IMR-90 (cell line): ENCODE measurements at regions not wholly inside any gene's neighbourhood (a gene's known extent, or its start where the extent isn't known, plus 50 kb on each side); places are given as distances from the start of the nearest gene placed in this dataset.

Experiments
- CEBPB ChIP-seq: IDR thresholded peaks from 2 replicates; pipeline ENCODE4 v1.6.1; 2012; ENCODE audit warnings: low read depth, low read length, improper control_type of control experiment
- CHD1 ChIP-seq: IDR thresholded peaks from 2 replicates; pipeline ENCODE4 v1.6.1; 2012; ENCODE audit warnings: low read depth, low read length, improper control_type of control experiment
- MAZ ChIP-seq: IDR thresholded peaks from 2 replicates; pipeline ENCODE4 v1.6.1; 2012; ENCODE audit warnings: low read depth, mild to moderate bottlenecking, low read length, improper control_type of control experiment, moderate library complexity, borderline replicate concordance
- MXI1 ChIP-seq: IDR thresholded peaks from 2 replicates; pipeline ENCODE4 v1.6.1; 2012; ENCODE audit warnings: low read depth, mild to moderate bottlenecking, low read length, moderate library complexity, borderline replicate concordance
- POLR2A ChIP-seq: IDR thresholded peaks from 2 replicates; pipeline ENCODE4 v1.6.1; 2012; ENCODE audit warnings: mild to moderate bottlenecking, low read depth, low read length
- RAD21 ChIP-seq: IDR thresholded peaks from 2 replicates; pipeline ENCODE4 v1.6.1; 2012; ENCODE audit warnings: low read length, improper control_type of control experiment
- RCOR1 ChIP-seq: IDR thresholded peaks from 2 replicates; pipeline ENCODE4 v1.6.1; 2012; ENCODE audit warnings: mild to moderate bottlenecking, low read length, improper control_type of control experiment; ENCODE audit not compliant: insufficient replicate concordance
- TF ChIP-seq, protein P1 (sequence below): conservative IDR thresholded peaks from 2 replicates; pipeline ENCODE4 v1.5.1; 2012; ENCODE audit warnings: mild to moderate bottlenecking, low read depth, low read length, improper control_type of control experiment
- TF ChIP-seq, protein P2 (sequence below): fragments of 150-350 bp; IDR thresholded peaks from 2 replicates; pipeline ENCODE4 v1.6.1; 2016; ENCODE audit warnings: low read depth, mild to moderate bottlenecking, low read length, moderate library complexity, borderline replicate concordance

DNA sequence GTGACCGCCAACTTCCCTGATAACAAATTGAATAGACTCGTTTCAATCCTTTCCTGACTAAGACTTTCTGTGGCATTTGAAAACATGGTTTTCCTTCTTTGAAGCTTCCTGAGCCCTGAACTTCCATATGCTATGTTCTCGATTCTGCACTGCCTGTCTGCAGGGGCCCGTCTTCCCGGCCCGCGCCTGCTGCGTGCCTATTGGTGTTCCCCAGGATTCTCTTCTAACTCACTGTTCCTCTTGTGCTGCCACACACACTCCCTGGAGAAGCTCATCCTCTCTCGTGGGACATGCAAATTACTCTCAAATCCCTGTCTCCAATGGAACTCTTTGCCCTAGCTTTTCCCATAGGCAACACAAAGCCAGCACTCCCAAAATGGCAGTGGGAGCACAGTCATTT is 262.9 kb upstream of the GATB start:
- TF ChIP-seq CHD1 (no peak), CEBPB (no peak), POLR2A (no peak), RAD21 (no peak), MXI1 (no peak), MAZ (no peak), RCOR1 (no peak)
- TF ChIP-seq, protein P1, sequence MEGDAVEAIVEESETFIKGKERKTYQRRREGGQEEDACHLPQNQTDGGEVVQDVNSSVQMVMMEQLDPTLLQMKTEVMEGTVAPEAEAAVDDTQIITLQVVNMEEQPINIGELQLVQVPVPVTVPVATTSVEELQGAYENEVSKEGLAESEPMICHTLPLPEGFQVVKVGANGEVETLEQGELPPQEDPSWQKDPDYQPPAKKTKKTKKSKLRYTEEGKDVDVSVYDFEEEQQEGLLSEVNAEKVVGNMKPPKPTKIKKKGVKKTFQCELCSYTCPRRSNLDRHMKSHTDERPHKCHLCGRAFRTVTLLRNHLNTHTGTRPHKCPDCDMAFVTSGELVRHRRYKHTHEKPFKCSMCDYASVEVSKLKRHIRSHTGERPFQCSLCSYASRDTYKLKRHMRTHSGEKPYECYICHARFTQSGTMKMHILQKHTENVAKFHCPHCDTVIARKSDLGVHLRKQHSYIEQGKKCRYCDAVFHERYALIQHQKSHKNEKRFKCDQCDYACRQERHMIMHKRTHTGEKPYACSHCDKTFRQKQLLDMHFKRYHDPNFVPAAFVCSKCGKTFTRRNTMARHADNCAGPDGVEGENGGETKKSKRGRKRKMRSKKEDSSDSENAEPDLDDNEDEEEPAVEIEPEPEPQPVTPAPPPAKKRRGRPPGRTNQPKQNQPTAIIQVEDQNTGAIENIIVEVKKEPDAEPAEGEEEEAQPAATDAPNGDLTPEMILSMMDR = no peak
- TF ChIP-seq, protein P2, sequence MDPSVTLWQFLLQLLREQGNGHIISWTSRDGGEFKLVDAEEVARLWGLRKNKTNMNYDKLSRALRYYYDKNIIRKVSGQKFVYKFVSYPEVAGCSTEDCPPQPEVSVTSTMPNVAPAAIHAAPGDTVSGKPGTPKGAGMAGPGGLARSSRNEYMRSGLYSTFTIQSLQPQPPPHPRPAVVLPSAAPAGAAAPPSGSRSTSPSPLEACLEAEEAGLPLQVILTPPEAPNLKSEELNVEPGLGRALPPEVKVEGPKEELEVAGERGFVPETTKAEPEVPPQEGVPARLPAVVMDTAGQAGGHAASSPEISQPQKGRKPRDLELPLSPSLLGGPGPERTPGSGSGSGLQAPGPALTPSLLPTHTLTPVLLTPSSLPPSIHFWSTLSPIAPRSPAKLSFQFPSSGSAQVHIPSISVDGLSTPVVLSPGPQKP = no peak
